ENCODE measurements at regions not wholly inside any gene's neighbourhood (a gene's known extent, or its start where the extent isn't known, plus 50 kb on each side); places are given as distances from the start of the nearest gene placed in this dataset.
A peak's percentile ranks its signal among the peaks of the same experiment; 100 is the strongest.

- DNase-seq (ENCODE audit: low read depth, low spot score) (no peak), ATAC-seq (no peak)
- Histone ChIP-seq H3K27ac (ENCODE audit: low read length) (no peak overlapping the region), H3K4me3 (ENCODE audit: low read depth in 2 of 2, low read length in 2 of 2) (no peak overlapping the region), H3K4me1 (ENCODE audit: control insufficient read depth, insufficient read depth, low read length) (no peaks in the 10 kb centered on the region), H3K27me3 (ENCODE audit: control insufficient read depth, insufficient read depth, low read length) (no peaks in the 10 kb centered on the region), H3K9me3 (ENCODE audit: control insufficient read depth, insufficient read depth, low read depth, low read length) (no peaks in the 10 kb centered on the region), H3K36me3 (ENCODE audit: control insufficient read depth, insufficient read depth, low read length) (no peaks in the 10 kb centered on the region)
- intact Hi-C loops (cut with micrococcal nuclease; ENCODE audit: unreplicated experiment): no loop called here
- ChIA-PET POLR2A (no interaction called here), CTCF (no interaction called here)
- BruUV-seq (replicated peaks): no TSS peak
- in situ Hi-C loops (cut with HindIII; ENCODE audit: low pct_unique_long_range_greater_than_20kb, low sequenced_read_pairs): no loop called here
- TF ChIP-seq REST (IDR thresholded peaks at IDR 0.05; ENCODE audit: insufficient read depth in 1 of 2, low read depth in 2 of 2, low read length in 1 of 2): no peak
- no peak for TF ChIP-seq TCF7L2 (IDR thresholded peaks at IDR 0.05; ENCODE audit: low read depth, low read length)
- TF ChIP-seq, protein P1, sequence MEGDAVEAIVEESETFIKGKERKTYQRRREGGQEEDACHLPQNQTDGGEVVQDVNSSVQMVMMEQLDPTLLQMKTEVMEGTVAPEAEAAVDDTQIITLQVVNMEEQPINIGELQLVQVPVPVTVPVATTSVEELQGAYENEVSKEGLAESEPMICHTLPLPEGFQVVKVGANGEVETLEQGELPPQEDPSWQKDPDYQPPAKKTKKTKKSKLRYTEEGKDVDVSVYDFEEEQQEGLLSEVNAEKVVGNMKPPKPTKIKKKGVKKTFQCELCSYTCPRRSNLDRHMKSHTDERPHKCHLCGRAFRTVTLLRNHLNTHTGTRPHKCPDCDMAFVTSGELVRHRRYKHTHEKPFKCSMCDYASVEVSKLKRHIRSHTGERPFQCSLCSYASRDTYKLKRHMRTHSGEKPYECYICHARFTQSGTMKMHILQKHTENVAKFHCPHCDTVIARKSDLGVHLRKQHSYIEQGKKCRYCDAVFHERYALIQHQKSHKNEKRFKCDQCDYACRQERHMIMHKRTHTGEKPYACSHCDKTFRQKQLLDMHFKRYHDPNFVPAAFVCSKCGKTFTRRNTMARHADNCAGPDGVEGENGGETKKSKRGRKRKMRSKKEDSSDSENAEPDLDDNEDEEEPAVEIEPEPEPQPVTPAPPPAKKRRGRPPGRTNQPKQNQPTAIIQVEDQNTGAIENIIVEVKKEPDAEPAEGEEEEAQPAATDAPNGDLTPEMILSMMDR (IDR thresholded peaks at IDR 0.05): no peak
- TF ChIP-seq SIN3A (IDR thresholded peaks at IDR 0.05; ENCODE audit: borderline replicate concordance, insufficient read depth, low read depth, low read length): no peak
- no peak for TF ChIP-seq POLR2AphosphoS5 (IDR thresholded peaks at IDR 0.05; ENCODE audit: low read depth, low read length)
Measured at GRCh38 chr12:76173756-76174155, 89.3 kb upstream of the NAP1L1 start.

DNA sequence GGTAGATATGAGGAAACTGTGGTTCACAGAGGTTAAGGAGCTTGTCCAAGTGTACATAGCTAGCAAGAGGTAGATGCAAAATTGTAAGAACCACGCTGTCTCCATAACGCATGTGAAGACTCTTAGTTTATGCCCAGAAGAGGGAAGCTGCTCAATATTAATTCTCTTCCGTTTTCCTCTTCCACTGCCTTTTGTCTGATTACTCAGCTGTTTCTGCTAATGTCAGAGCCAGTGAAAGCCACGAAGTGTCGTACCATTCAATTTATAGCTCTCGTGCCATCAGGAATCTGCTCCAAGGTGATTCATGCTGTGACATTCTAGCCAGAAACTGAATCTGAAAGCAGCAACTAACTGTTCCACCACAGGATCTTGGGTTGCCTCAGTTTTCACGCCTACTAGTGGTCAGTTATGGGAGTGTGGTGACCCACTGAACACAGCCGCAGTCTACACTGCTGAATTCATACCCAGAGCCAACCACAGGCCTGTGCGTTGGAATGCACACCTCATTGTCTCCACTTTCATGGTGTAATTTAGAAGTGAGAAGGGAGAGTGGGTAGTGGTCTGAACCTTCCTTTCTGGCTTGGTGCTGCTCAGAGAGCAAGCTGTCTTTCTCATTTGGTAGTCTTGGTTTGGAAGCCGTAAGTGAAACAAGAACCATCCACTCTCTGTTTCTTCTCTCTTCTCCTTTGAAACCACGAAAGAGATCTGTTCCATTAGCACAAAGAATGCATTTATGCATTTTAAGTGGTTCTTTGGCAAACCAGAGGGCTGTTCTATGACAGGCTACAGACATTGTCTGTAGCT lies 74.2 kb upstream of the NAP1L1 start:
- ATAC-seq (peak; percentile 100), DNase-seq (ENCODE audit: low read depth, low spot score) (peak; percentile 56)
- H3K9me3 ChIP-seq (ENCODE audit: control insufficient read depth, insufficient read depth, low read depth, low read length): no peaks in the 10 kb centered on the region
- no peaks in the 10 kb centered on the region for H3K36me3 ChIP-seq (ENCODE audit: control insufficient read depth, insufficient read depth, low read length)
- in situ Hi-C loops (cut with HindIII; ENCODE audit: low pct_unique_long_range_greater_than_20kb, low sequenced_read_pairs) (no loop called here), intact Hi-C loops (cut with micrococcal nuclease; ENCODE audit: unreplicated experiment) (loop anchor here (10.0 kb wide), 1 partner anchor 74 kb away; the partner anchor contains the start of gene NAP1L1)
- no TSS peak for BruUV-seq (replicated peaks)
- peak overlapping the region in 1 of 2 experiments; percentile 32; a peak in 2 of 4 replicates for H3K4me3 ChIP-seq (ENCODE audit: low read depth in 2 of 2, low read length in 2 of 2)
- H3K27ac ChIP-seq (ENCODE audit: low read length): peak overlapping the region; percentile 55; the same call in 1 of the 2 replicates
- H3K4me1 ChIP-seq (ENCODE audit: control insufficient read depth, insufficient read depth, low read length): no peaks in the 10 kb centered on the region
- no peaks in the 10 kb centered on the region for H3K27me3 ChIP-seq (ENCODE audit: control insufficient read depth, insufficient read depth, low read length)
- TF ChIP-seq, protein P1 (IDR thresholded peaks at IDR 0.05): peak; percentile 91
- TF ChIP-seq TCF7L2 (IDR thresholded peaks at IDR 0.05; ENCODE audit: low read depth, low read length): no peak
- POLR2A ChIA-PET: no interaction called here
- CTCF ChIA-PET: no interaction called here

Data from Panc1 (cell line).